ENCODE measurements at regions not wholly inside any gene's neighbourhood (a gene's known extent, or its start where the extent isn't known, plus 50 kb on each side); places are given as distances from the start of the nearest gene placed in this dataset.
"Not testable (repeated sequence)": the region's sequence is repeated elsewhere in the genome, so short reads cannot be mapped to it uniquely, and the experiment has no call there.

- no peak for DNase-seq
These were observed 174.9 kb downstream of the ASB1 start for GRCh38 chr2:238601433-238602222.

GRCh38 chr2:238602223-238602960 lies 175.7 kb downstream of the ASB1 start:
- no peak for DNase-seq

GRCh38 chr2:238603596-238603995 lies 176.9 kb downstream of the ASB1 start:
- DNase-seq, result no peak

GRCh38 chr2:238606311-238606710 lies 179.6 kb downstream of the ASB1 start:
- DNase-seq, result no peak

- no peak for DNase-seq
These were observed 186.9 kb downstream of the ASB1 start for GRCh38 chr2:238613610-238614009.

GRCh38 chr2:238614376-238614775 lies 187.6 kb downstream of the ASB1 start:
- DNase-seq, result no peak

GRCh38 chr2:238615187-238615586 lies 188.5 kb downstream of the ASB1 start:
- DNase-seq, result no peak

- no peak for DNase-seq
These were observed 190.0 kb downstream of the ASB1 start for GRCh38 chr2:238616681-238617080.

GRCh38 chr2:238618494-238619283 lies 192.0 kb downstream of the ASB1 start:
- DNase-seq, result not testable (repeated sequence)

- no peak for DNase-seq
These were observed 201.2 kb downstream of the ASB1 start for GRCh38 chr2:238627899-238628298.

GRCh38 chr2:238629064-238629463 lies 202.3 kb downstream of the ASB1 start:
- no peak for DNase-seq

GRCh38 chr2:238631491-238632180 lies 204.9 kb downstream of the ASB1 start:
- no peak for DNase-seq

GRCh38 chr2:238632181-238633060 lies 205.7 kb downstream of the ASB1 start:
- no peak for DNase-seq

- DNase-seq, result no peak
These were observed 206.9 kb downstream of the ASB1 start for GRCh38 chr2:238633426-238634328.

GRCh38 chr2:238634701-238635357 lies 208.1 kb downstream of the ASB1 start:
- DNase-seq, result no peak

GRCh38 chr2:238635647-238636051 lies 208.9 kb downstream of the ASB1 start:
- DNase-seq, result no peak

- DNase-seq, result no peak
These were observed 209.7 kb downstream of the ASB1 start for GRCh38 chr2:238636269-238637073.

- no peak for DNase-seq
These were observed 209.5 kb upstream of the TWIST2 start for GRCh38 chr2:238638100-238638981.
